ENCODE measurements at regions not wholly inside any gene's neighbourhood (a gene's known extent, or its start where the extent isn't known, plus 50 kb on each side); places are given as distances from the start of the nearest gene placed in this dataset.

DNA sequence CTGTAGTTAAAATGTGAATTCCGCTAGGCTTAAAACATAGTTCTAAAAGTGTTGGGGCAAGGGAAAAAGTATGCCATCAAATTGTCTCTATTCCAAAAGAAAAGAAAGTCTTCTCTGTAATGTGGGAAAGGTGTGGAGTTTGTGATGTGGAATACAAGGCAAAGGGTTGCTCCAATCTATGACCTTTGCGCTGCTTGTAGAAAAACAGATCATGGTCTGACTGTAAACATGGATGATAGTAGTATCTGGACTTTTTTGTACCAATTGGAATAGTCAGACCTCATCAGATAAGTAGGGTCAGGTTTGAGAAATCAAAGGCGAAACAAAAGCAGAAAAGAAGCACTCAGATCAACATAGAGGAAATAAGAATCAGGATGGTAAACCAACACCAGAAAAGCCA lies 372.3 kb downstream of the TFEC start:
- intact Hi-C loops (cut with micrococcal nuclease; ENCODE audit: unreplicated experiment): no loop called here
- TF ChIP-seq, protein P1, sequence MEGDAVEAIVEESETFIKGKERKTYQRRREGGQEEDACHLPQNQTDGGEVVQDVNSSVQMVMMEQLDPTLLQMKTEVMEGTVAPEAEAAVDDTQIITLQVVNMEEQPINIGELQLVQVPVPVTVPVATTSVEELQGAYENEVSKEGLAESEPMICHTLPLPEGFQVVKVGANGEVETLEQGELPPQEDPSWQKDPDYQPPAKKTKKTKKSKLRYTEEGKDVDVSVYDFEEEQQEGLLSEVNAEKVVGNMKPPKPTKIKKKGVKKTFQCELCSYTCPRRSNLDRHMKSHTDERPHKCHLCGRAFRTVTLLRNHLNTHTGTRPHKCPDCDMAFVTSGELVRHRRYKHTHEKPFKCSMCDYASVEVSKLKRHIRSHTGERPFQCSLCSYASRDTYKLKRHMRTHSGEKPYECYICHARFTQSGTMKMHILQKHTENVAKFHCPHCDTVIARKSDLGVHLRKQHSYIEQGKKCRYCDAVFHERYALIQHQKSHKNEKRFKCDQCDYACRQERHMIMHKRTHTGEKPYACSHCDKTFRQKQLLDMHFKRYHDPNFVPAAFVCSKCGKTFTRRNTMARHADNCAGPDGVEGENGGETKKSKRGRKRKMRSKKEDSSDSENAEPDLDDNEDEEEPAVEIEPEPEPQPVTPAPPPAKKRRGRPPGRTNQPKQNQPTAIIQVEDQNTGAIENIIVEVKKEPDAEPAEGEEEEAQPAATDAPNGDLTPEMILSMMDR (conservative IDR thresholded peaks at IDR 0.05; ENCODE audit: low read length): no peak
- no peak for TF ChIP-seq EZH2phosphoT487 (IDR thresholded peaks at IDR 0.05; ENCODE audit: borderline replicate concordance, low read depth, low read length)
- BruUV-seq (replicated peaks): no TSS peak

DNA sequence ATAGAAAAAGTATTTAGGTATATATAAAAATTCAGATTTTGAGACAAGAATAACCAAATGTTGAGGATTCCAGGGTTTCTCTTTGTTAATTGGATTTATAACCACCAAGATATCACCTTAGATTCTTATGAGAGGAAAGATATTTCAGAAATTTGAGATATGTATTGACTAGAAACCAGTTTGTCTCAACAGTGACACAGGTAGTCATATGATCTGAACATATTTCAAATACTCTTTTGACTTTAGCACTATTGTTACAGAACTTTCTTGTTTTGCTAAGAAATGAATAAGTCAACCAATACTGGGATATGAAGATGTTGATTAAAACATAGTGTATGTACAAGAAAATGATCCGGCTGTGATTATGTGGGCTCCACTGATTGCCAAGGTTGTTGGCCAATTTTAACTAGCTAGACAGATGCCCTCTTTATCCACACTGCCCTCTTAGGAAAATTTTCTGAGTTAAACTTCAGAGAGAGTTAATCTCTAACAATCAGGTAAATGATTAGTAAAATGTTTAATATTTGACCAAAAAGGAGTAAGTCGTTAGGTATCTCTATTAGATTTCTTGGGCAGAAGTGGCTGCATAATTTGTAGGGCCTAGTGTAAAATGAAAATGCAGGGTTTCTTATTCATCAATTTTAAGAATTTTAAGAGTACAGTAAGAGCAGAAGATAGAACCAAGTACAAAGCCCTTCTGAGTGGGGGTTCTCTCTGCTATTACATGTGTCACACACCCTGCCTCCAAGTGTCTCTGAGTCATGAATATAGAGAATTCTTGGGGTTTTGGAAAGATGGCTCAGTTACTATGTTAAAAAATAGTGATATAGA lies 376.0 kb downstream of the TFEC start:
- no peaks in the 10 kb centered on the region for H3K9me2 ChIP-seq (ENCODE audit: insufficient read depth, low read length)
- no peak overlapping the region for H3K4me3 ChIP-seq (ENCODE audit: low read depth, low read length, poor library complexity, severe bottlenecking)
- no peak for TF ChIP-seq EZH2phosphoT487 (IDR thresholded peaks at IDR 0.05; ENCODE audit: borderline replicate concordance, low read depth, low read length)
- TF ChIP-seq, protein P1 (conservative IDR thresholded peaks at IDR 0.05; ENCODE audit: low read length): no peak
- no peak for DNase-seq (ENCODE audit: low spot score)
- no peaks in the 10 kb centered on the region for H3K79me2 ChIP-seq (ENCODE audit: insufficient read depth, low read depth, low read length)
- H3K9me3 ChIP-seq (ENCODE audit: low read length): no peaks in the 10 kb centered on the region
- ChIA-PET POLR2A (no interaction called here), CTCF (ENCODE audit: unreplicated experiment) (no interaction called here)
- no peaks in the 10 kb centered on the region for H3K36me3 ChIP-seq (ENCODE audit: insufficient read depth, low read length)
- BruUV-seq (replicated peaks): no TSS peak
- H3K27ac ChIP-seq (ENCODE audit: low read depth, low read length, poor library complexity, severe bottlenecking): no peak overlapping the region
- no peaks in the 10 kb centered on the region for H3K4me1 ChIP-seq (ENCODE audit: insufficient read depth, low read length, poor library complexity, severe bottlenecking)
- intact Hi-C loops (cut with micrococcal nuclease; ENCODE audit: unreplicated experiment): no loop called here
- no peak overlapping the region for H3K4me2 ChIP-seq (ENCODE audit: low read length)
- no peak overlapping the region for H2AFZ ChIP-seq (ENCODE audit: low read length)
- no peaks in the 10 kb centered on the region for H4K20me1 ChIP-seq (ENCODE audit: insufficient read depth, low read length)

More for the DNA sequence above, 372.3 kb downstream of the TFEC start:
- Histone ChIP-seq H3K9me3 (ENCODE audit: low read length) (no peaks in the 10 kb centered on the region), H4K20me1 (ENCODE audit: insufficient read depth, low read length) (no peaks in the 10 kb centered on the region), H3K27ac (ENCODE audit: low read depth, low read length, poor library complexity, severe bottlenecking) (no peak overlapping the region), H3K36me3 (ENCODE audit: insufficient read depth, low read length) (no peaks in the 10 kb centered on the region), H3K79me2 (ENCODE audit: insufficient read depth, low read depth, low read length) (no peaks in the 10 kb centered on the region), H3K4me2 (ENCODE audit: low read length) (no peak overlapping the region), H2AFZ (ENCODE audit: low read length) (no peak overlapping the region), H3K4me3 (ENCODE audit: low read depth, low read length, poor library complexity, severe bottlenecking) (no peak overlapping the region), H3K9me2 (ENCODE audit: insufficient read depth, low read length) (no peaks in the 10 kb centered on the region), H3K4me1 (ENCODE audit: insufficient read depth, low read length, poor library complexity, severe bottlenecking) (no peaks in the 10 kb centered on the region)
- CTCF ChIA-PET (ENCODE audit: unreplicated experiment): no interaction called here
- POLR2A ChIA-PET: no interaction called here
- DNase-seq (ENCODE audit: low spot score): no peak

DNA sequence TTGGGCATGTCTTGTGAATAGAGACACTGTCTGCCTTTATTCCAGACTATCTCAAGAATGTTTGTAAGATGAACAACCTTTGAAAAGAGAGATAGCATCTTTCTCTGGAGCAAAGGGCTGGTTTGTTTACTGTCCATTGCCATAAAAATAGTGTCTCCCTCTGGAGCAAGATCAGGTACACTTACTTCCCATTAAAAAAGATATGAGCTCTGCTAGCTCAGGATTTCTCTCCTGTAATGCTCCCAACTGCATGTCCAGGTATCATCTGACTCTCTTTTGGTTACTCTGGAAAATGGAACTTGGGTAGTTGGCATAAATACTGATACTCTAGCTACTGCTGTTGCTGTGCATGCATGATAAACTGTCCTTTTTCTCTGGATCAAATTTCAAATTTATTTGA lies 381.1 kb downstream of the TFEC start:
- H3K4me3 ChIP-seq (ENCODE audit: low read depth, low read length, poor library complexity, severe bottlenecking): no peak overlapping the region
- no peaks in the 10 kb centered on the region for H4K20me1 ChIP-seq (ENCODE audit: insufficient read depth, low read length)
- no peak overlapping the region for H3K27ac ChIP-seq (ENCODE audit: low read depth, low read length, poor library complexity, severe bottlenecking)
- no peaks in the 10 kb centered on the region for H3K4me1 ChIP-seq (ENCODE audit: insufficient read depth, low read length, poor library complexity, severe bottlenecking)
- no peak overlapping the region for H3K4me2 ChIP-seq (ENCODE audit: low read length)
- no peak overlapping the region for H2AFZ ChIP-seq (ENCODE audit: low read length)
- no TSS peak for BruUV-seq (replicated peaks)
- intact Hi-C loops (cut with micrococcal nuclease; ENCODE audit: unreplicated experiment): no loop called here
- POLR2A ChIA-PET: no interaction called here
- TF ChIP-seq, protein P1 (conservative IDR thresholded peaks at IDR 0.05; ENCODE audit: low read length): no peak
- CTCF ChIA-PET (ENCODE audit: unreplicated experiment): no interaction called here
- no peaks in the 10 kb centered on the region for H3K79me2 ChIP-seq (ENCODE audit: insufficient read depth, low read depth, low read length)
- no peaks in the 10 kb centered on the region for H3K9me3 ChIP-seq (ENCODE audit: low read length)
- no peaks in the 10 kb centered on the region for H3K9me2 ChIP-seq (ENCODE audit: insufficient read depth, low read length)
- H3K36me3 ChIP-seq (ENCODE audit: insufficient read depth, low read length): no peaks in the 10 kb centered on the region
- no peak for DNase-seq (ENCODE audit: low spot score)
